Muscle of back (tissue), 3 donors: ENCODE measurements at regions not wholly inside any gene's neighbourhood (a gene's known extent, or its start where the extent isn't known, plus 50 kb on each side); places are given as distances from the start of the nearest gene placed in this dataset.

Experiments used
- DNase-seq, 3 donors: peaks; one replicate each; pipeline versions ENCODE4 v3.0.0 to v3.0.0-alpha.2; 2013

- no peak for DNase-seq
Measured at GRCh38 chr18:38045845-38046244, 480.2 kb upstream of the CELF4 start.

- DNase-seq, result peak; percentile 10 to 33 (median 27)
Measured at GRCh38 chr18:38042211-38042890, 476.8 kb upstream of the CELF4 start.

- DNase-seq, result no peak
Measured at GRCh38 chr18:38038242-38038641, 472.6 kb upstream of the CELF4 start.

GRCh38 chr18:38035193-38035592 is 469.6 kb upstream of the CELF4 start:
- DNase-seq, result no peak

- no peak for DNase-seq
Measured at GRCh38 chr18:38033282-38033681, 467.7 kb upstream of the CELF4 start.

- no peak for DNase-seq
Measured at GRCh38 chr18:38032516-38032915, 466.9 kb upstream of the CELF4 start.

DNA sequence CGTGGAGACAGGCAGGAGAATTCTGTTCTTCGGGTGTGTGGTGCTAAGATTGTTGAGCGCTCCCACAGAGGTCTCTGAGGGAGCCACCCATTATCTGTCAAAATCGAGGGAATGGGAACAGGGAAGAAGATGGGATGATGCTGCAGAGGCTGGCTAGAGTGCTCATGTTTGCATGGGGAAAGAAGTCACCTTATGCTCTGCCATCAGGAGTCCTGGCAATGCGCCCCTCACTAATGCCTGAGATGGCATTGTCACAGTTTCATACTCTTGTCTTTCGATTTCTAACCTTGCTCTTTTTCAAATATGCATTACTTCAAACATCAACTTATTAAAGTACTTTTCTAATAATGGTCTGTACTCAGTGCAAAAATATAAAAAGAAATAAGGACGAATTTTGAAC is 463.3 kb upstream of the CELF4 start:
- DNase-seq, result no peak

GRCh38 chr18:38025433-38026038 is 459.9 kb upstream of the CELF4 start:
- DNase-seq, result no peak

GRCh38 chr18:38023871-38024270 is 458.3 kb upstream of the CELF4 start:
- DNase-seq, result no peak

- DNase-seq, result no peak
Measured at GRCh38 chr18:38022234-38022633, 456.6 kb upstream of the CELF4 start.

GRCh38 chr18:38019292-38019691 is 453.7 kb upstream of the CELF4 start:
- no peak for DNase-seq

- no peak for DNase-seq
Measured at GRCh38 chr18:38010971-38011857, 445.6 kb upstream of the CELF4 start.

DNA sequence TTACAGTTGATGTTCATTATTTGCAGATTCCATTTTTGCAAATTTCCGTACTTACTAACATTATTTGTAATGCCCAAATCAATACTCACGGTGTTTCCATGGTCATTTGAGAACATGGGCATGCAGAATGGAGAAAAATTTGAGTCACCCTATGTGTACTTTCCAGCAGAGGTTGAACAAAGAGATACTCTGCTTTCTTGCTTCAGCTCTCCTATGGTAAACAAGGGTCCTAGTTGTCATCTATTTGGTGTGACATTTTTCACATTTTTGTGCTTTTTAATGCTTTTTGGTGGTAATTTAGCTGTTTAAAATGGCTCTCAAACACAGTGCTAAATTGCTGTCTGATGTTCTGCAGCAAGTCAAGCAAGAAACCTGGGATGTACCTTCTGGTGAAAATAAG is 444.4 kb upstream of the CELF4 start:
- DNase-seq, result no peak

DNA sequence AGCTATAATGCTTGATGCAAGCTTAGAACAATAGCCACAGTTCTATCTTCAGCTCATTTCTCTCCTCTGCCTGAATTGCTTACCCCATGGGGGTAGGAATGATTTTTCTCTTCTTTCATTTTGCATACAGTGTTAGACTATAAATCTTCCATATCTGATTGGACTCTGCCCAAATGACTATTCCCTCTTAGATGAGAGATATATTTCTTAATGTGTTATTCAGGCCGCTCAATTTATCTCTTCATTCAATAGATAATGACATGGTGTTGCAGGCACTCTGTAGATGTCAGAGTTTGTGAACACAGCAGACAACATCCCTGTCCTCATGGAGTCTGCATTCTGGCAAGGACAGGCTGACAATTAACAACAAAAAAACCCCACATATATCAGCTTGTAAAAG is 443.7 kb upstream of the CELF4 start:
- DNase-seq, result no peak

DNA sequence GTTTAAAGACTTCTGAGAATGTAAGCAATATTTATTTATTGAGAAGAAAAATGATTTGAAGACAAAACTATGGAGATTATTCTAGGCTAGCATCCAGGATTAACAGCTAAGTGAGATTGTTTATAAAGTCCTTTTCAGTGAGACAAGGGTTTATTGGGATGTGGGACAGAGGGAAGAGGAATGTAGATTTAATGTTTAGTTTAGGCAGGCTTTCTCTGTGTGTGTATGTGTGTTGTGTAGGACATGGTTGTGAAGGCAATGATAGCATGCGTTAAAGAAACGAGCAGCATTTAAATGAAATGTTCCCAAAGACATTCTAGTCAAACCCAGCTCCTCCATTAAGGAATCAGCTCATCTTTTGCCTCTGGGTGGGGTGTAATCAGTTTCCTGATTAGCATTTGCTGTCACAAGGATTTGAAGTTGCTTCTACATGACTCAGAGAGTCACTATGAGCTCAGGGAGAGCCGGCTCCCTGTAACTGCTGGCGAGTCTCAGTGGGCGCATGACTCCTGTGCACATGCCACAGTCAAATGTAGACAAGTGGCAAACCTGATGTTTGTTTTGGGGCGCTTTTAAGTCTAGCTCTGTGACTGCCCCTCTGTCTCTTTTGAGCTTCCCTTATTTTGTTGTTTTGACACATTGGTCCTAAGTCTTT is 442.2 kb upstream of the CELF4 start:
- no peak for DNase-seq

- DNase-seq, result no peak
Measured at GRCh38 chr18:38007026-38007425, 441.4 kb upstream of the CELF4 start.

DNA sequence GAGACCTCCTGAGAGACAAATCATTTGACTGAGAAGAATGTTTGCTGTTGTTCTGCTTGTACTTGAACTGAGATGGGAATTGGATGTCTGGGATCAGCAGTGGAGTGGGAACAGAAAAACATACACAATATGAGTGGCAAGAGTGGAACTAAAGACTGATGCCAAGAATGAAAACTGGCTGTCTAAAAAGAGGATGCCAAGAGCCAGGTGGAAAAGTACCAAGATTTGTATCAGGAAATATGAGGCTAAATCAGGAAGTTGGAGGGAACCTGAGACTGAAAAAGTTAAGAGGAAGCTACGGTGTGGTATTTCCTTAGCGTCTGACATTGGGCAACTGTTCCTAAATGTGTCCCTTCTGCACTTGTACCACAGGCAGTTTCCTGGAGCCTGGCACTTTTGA is 440.9 kb upstream of the CELF4 start:
- no peak for DNase-seq

GRCh38 chr18:37997695-37998094 is 432.1 kb upstream of the CELF4 start:
- DNase-seq, result no peak

- DNase-seq, result no peak
Measured at GRCh38 chr18:37987901-37988300, 422.3 kb upstream of the CELF4 start.

GRCh38 chr18:37986665-37987064 is 421.1 kb upstream of the CELF4 start:
- no peak for DNase-seq

DNA sequence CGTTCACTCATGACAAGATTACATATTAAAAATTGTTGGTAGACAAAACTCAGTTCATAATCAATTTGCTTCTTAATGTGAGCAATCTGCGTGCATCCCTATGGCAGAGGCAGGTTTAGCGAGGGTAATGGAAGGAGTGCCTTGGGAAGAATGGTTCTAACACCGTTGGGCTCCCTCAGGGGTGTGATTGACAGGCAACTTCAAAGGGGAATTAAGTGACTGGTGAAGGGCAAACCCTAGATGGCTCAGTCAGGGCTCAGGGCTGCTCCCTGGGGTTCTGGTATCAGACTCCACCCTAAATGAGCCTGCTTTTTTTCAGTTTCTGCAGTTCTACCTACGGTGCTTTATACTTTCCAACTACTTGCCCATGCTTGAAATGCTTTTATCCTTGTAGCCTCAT is 419.5 kb upstream of the CELF4 start:
- no peak for DNase-seq

DNA sequence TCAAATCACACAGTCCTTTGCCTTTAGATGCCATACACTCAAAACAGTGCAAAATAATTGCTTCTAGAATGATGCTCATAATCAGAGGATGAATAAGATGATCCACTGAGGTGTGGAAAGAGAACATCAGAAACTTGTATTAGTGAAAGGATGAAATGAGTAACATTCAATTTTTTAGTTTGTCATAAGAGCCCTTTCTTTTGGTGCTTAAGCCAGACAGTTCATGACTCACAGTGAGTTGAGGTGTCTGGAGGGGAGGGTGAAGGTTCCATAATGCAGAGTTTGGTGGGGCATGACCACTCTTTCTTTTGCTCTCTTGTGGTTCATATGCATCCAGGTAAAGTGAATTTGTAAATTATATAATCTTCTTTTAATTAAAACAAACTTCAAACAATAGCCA is 415.0 kb upstream of the CELF4 start:
- DNase-seq, result no peak
